ENCODE measurements at regions not wholly inside any gene's neighbourhood (a gene's known extent, or its start where the extent isn't known, plus 50 kb on each side); places are given as distances from the start of the nearest gene placed in this dataset.

GRCh38 chrX:114127005-114127404, 456.9 kb upstream of the HTR2C start:
- peaks cover 3 to 16% of the 10 kb centered on the region in 2 donors for H3K9me3 Mint-ChIP-seq
- 81% methylated on average over 5 of the region's 5 CpGs for WGBS (ENCODE audit: insufficient coverage)
- Histone ChIP-seq H3K27me3 (ENCODE audit: control insufficient read depth, insufficient read depth, low read length) (no peaks in the 10 kb centered on the region), H3K4me3 (ENCODE audit: low read length) (no peak overlapping the region), H3K4me1 (ENCODE audit: control insufficient read depth, insufficient read depth, low read length) (no peaks in the 10 kb centered on the region), H3K36me3 (ENCODE audit: control insufficient read depth, insufficient read depth, low read length) (no peaks in the 10 kb centered on the region), H3K27ac (ENCODE audit: low read length) (no peak overlapping the region), H3K9me3 (ENCODE audit: control insufficient read depth, insufficient read depth, low read length) (no peaks in the 10 kb centered on the region)
- H3K27ac Mint-ChIP-seq: no peak overlapping the region
- no peaks in the 10 kb centered on the region for H3K4me1 Mint-ChIP-seq
- ATAC-seq (no peak), DNase-seq (no peak)
- H3K4me3 Mint-ChIP-seq: no peak overlapping the region
- intact Hi-C loops (cut with micrococcal nuclease): no loop called here
- no peaks in the 10 kb centered on the region for H3K36me3 Mint-ChIP-seq
- H3K27me3 Mint-ChIP-seq (ENCODE audit: low read depth in 2 of 2): no peaks in the 10 kb centered on the region
- TF ChIP-seq CTCF (IDR thresholded peaks at IDR 0.05): no peak

GRCh38 chrX:114101081-114101480, 482.8 kb upstream of the HTR2C start:
- no peaks in the 10 kb centered on the region for H3K4me1 Mint-ChIP-seq
- no peak overlapping the region for H3K4me3 ChIP-seq (ENCODE audit: low read length)
- no peak overlapping the region for H3K27ac Mint-ChIP-seq
- no peak for TF ChIP-seq CTCF (IDR thresholded peaks at IDR 0.05)
- no peaks in the 10 kb centered on the region for H3K36me3 ChIP-seq (ENCODE audit: control insufficient read depth, insufficient read depth, low read length)
- ATAC-seq (no peak), DNase-seq (no peak)
- H3K9me3 ChIP-seq (ENCODE audit: control insufficient read depth, insufficient read depth, low read length): no peaks in the 10 kb centered on the region
- H3K27me3 Mint-ChIP-seq (ENCODE audit: low read depth in 2 of 2): no peaks in the 10 kb centered on the region
- no CpG with 5 or more reads among the region's 3 CpGs for WGBS (ENCODE audit: insufficient coverage)
- H3K4me1 ChIP-seq (ENCODE audit: control insufficient read depth, insufficient read depth, low read length): no peaks in the 10 kb centered on the region
- no peak overlapping the region for H3K27ac ChIP-seq (ENCODE audit: low read length)
- H3K9me3 Mint-ChIP-seq: peaks cover 2 to 13% of the 10 kb centered on the region in 2 donors
- no peak overlapping the region for H3K4me3 Mint-ChIP-seq
- H3K27me3 ChIP-seq (ENCODE audit: control insufficient read depth, insufficient read depth, low read length): no peaks in the 10 kb centered on the region
- intact Hi-C loops (cut with micrococcal nuclease): no loop called here
- no peaks in the 10 kb centered on the region for H3K36me3 Mint-ChIP-seq

- H3K9me3 Mint-ChIP-seq: peaks cover 2 to 16% of the 10 kb centered on the region in 2 donors
- H3K36me3 Mint-ChIP-seq: no peaks in the 10 kb centered on the region
- 88% methylated on average over 2 of the region's 2 CpGs for WGBS (ENCODE audit: insufficient coverage)
- Histone ChIP-seq H3K9me3 (ENCODE audit: control insufficient read depth, insufficient read depth, low read length) (no peaks in the 10 kb centered on the region), H3K27ac (ENCODE audit: low read length) (no peak overlapping the region), H3K4me3 (ENCODE audit: low read length) (no peak overlapping the region), H3K27me3 (ENCODE audit: control insufficient read depth, insufficient read depth, low read length) (no peaks in the 10 kb centered on the region), H3K4me1 (ENCODE audit: control insufficient read depth, insufficient read depth, low read length) (no peaks in the 10 kb centered on the region), H3K36me3 (ENCODE audit: control insufficient read depth, insufficient read depth, low read length) (no peaks in the 10 kb centered on the region)
- ATAC-seq (no peak), DNase-seq (no peak)
- intact Hi-C loops (cut with micrococcal nuclease): no loop called here
- TF ChIP-seq CTCF (IDR thresholded peaks at IDR 0.05): no peak
- no peak overlapping the region for H3K4me3 Mint-ChIP-seq
- no peak overlapping the region for H3K27ac Mint-ChIP-seq
- H3K27me3 Mint-ChIP-seq (ENCODE audit: low read depth in 2 of 2): no peaks in the 10 kb centered on the region
- H3K4me1 Mint-ChIP-seq: no peaks in the 10 kb centered on the region
Observed at GRCh38 chrX:114097866-114098265, 486.0 kb upstream of the HTR2C start.

- DNase-seq (no peak), ATAC-seq (no peak)
- H3K27ac Mint-ChIP-seq: no peak overlapping the region
- H3K4me3 Mint-ChIP-seq: no peak overlapping the region
- no peak for TF ChIP-seq CTCF (IDR thresholded peaks at IDR 0.05)
- no peaks in the 10 kb centered on the region for H3K4me1 Mint-ChIP-seq
- H3K9me3 ChIP-seq (ENCODE audit: control insufficient read depth, insufficient read depth, low read length): no peaks in the 10 kb centered on the region
- H3K4me1 ChIP-seq (ENCODE audit: control insufficient read depth, insufficient read depth, low read length): no peaks in the 10 kb centered on the region
- no peaks in the 10 kb centered on the region for H3K27me3 Mint-ChIP-seq (ENCODE audit: low read depth in 2 of 2)
- peaks cover 2 to 16% of the 10 kb centered on the region in 2 donors for H3K9me3 Mint-ChIP-seq
- no peaks in the 10 kb centered on the region for H3K36me3 ChIP-seq (ENCODE audit: control insufficient read depth, insufficient read depth, low read length)
- no peak overlapping the region for H3K4me3 ChIP-seq (ENCODE audit: low read length)
- H3K27me3 ChIP-seq (ENCODE audit: control insufficient read depth, insufficient read depth, low read length): no peaks in the 10 kb centered on the region
- WGBS (ENCODE audit: insufficient coverage): no CpG with 5 or more reads among the region's 1 CpG
- H3K36me3 Mint-ChIP-seq: no peaks in the 10 kb centered on the region
- intact Hi-C loops (cut with micrococcal nuclease): no loop called here
- H3K27ac ChIP-seq (ENCODE audit: low read length): no peak overlapping the region
Observed at GRCh38 chrX:114097427-114097826, 486.5 kb upstream of the HTR2C start.

Measured in natural killer cell (primary cell).